GM10266 (cell line): ENCODE measurements at regions not wholly inside any gene's neighbourhood (a gene's known extent, or its start where the extent isn't known, plus 50 kb on each side); places are given as distances from the start of the nearest gene placed in this dataset.

ENCODE experiments used
- DNase-seq: peaks from one replicate; pipeline ENCODE4 v3.0.0; 2012; ENCODE audit errors: extremely low spot score
- CTCF ChIP-seq: IDR thresholded peaks from 2 replicates; pipeline ENCODE4 v1.5.1; 2012; ENCODE audit warnings: mild to moderate bottlenecking, low read depth; ENCODE audit not compliant: control insufficient read depth, insufficient read depth; ENCODE audit errors: missing control alignments

GRCh38 chr3:17972476-17972875, 230.0 kb upstream of the TBC1D5 start:
- DNase-seq = no peak
- no peak for TF ChIP-seq CTCF

GRCh38 chr3:17972030-17972429, 229.6 kb upstream of the TBC1D5 start:
- no peak for DNase-seq

DNA sequence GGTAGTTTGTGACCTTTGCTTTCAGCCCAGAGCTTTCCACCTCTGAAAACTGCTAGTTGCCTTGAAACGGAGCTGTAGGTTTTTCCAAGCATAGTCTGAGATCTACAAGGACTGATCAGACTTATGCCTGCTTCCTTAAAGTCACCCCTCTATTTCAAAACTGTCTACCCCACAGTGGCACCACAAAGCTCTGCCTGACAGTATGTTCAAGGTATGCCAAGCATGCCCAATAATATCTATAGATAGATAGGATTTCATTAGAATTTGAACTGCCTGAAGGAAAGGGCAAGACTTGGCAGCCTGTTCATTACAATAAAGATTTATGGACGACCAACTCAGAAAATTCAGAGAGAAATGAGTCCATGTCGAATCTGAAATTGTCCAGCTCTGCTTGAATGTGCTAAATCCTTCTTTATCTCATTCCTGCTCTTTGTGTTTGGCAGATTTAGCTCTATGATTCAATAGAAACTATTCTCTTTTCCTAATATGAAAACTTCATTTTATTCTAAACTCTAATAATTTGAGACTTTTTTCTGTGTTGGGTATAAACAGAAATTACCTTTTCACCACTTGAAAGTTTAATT, 227.6 kb upstream of the TBC1D5 start:
- no peak for DNase-seq
- TF ChIP-seq CTCF = no peak

More at GRCh38 chr3:17972030-17972429, 229.6 kb upstream of the TBC1D5 start:
- no peak for TF ChIP-seq CTCF

DNA sequence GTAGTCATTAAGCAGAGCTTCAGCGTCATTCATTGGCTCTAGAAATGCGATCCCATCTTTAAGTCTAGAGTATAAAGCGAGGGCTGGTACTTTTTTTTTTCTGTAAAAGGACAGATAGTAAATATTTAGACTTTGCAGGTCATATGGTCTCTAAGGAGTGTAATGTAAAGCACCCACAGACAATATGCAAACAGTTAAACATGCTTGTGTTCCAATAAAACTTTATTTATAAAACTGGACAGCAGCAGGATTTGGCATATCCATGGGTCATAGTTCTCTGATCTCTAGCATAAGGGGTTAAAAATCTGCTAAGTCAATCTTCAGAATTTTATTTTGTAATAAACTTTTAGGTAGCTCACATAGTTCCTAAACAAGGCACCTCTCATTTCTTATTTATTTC, 226.8 kb upstream of the TBC1D5 start:
- no peak for TF ChIP-seq CTCF
- DNase-seq = no peak

DNA sequence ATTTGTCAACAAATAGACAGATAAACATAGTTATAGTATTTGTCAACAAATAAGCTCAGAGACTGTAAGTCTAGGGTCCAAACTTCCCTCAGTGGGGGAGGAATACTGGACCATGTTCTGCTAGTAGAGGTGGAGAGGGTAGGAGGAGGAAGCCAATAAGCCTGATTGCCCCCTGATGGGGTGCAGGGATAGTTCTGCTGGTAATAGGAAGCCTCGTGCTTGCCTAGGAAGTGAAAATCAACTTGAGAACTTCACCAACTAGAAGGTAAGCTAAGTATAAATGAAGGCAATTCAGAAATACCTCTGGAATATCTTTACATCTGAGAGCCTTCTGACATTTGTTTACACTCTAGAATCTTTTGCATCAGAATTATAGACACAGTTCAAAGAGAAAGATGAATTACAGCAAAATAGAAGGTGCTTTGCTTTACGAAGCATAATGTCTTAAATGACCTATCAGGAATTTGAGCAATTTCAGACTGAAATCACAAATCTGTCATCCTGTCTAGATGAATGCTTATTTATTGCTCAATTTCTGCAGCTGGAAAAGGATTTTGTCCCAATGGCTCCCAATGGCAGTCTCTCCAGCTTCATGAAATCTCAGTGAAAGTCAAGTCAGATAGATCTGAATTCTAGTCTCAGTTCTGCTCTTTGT, 225.6 kb upstream of the TBC1D5 start:
- no peak for DNase-seq
- TF ChIP-seq CTCF = no peak

DNA sequence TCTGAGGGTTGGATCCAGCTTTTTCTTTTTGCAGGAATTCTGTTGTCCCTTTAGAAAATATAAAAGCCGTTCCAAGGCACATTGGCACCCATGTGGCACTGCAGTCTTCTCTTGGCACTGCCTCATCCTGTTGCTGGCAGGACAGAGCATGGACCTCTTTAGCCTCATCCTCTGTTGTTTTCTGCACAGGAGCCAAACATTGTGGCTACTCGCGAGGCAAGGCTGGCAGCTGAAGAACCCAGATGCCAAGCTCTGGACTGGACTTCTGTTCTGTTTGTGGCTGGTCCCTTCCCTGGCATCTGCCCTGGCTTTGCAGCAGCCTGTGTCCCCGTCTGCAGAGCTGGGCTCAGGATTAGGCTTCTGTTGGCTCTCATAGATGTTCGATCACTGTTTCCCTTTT, 224.7 kb upstream of the TBC1D5 start:
- no peak for DNase-seq
- TF ChIP-seq CTCF = no peak

GRCh38 chr3:17965331-17965730, 222.9 kb upstream of the TBC1D5 start:
- no peak for TF ChIP-seq CTCF
- DNase-seq = no peak
